GM18511 (cell line): ENCODE measurements at regions not wholly inside any gene's neighbourhood (a gene's known extent, or its start where the extent isn't known, plus 50 kb on each side); places are given as distances from the start of the nearest gene placed in this dataset.
"Not testable (repeated sequence)": the region's sequence is repeated elsewhere in the genome, so short reads cannot be mapped to it uniquely, and the experiment has no call there.

Experiments used
- ATAC-seq: cut with Tn5 transposase; IDR thresholded peaks from one replicate; pipeline ENCODE4 v1.9.1; 2021; ENCODE audit warnings: mild to moderate bottlenecking, moderate library complexity; ENCODE audit not compliant: unreplicated experiment

DNA sequence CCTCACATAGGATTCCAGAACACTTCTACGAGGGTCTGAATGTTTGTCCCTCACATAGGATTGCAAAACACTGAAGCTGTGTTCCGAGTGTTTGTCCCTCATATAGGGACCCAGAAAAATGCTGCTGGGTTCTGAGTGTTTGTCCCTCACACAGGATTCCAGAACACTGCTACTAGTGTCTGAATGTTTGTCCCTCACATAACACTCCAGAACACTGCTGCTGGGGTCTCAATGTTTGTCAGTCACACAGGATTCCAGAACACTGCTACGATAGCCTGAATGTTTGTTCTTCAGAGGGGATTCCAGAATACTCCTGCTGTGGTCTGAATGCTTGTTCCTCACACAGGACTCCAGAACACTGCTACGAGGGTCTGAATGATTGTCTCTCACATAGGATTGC, 218.7 kb downstream of the FOXD4L6 start:
- no peak for ATAC-seq

DNA sequence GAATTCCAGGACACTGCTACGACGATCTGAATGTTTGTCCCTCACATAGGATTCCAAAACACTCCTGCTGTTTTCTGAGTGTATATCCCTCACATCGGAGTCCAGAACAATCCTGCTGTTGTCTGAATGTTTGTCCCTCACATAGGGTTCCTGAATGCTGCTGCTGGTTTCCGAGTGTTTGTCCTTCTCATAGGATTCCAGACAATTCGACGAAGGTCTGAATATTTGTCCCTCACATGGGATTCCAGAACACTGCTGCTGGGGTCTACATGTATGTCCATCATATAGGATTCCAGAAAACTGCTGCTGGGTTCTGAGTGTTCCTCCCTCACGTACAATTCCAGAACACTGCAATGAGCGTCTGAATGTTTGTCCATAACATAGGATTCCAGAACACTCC, 219.4 kb downstream of the FOXD4L6 start:
- not testable (repeated sequence) for ATAC-seq

DNA sequence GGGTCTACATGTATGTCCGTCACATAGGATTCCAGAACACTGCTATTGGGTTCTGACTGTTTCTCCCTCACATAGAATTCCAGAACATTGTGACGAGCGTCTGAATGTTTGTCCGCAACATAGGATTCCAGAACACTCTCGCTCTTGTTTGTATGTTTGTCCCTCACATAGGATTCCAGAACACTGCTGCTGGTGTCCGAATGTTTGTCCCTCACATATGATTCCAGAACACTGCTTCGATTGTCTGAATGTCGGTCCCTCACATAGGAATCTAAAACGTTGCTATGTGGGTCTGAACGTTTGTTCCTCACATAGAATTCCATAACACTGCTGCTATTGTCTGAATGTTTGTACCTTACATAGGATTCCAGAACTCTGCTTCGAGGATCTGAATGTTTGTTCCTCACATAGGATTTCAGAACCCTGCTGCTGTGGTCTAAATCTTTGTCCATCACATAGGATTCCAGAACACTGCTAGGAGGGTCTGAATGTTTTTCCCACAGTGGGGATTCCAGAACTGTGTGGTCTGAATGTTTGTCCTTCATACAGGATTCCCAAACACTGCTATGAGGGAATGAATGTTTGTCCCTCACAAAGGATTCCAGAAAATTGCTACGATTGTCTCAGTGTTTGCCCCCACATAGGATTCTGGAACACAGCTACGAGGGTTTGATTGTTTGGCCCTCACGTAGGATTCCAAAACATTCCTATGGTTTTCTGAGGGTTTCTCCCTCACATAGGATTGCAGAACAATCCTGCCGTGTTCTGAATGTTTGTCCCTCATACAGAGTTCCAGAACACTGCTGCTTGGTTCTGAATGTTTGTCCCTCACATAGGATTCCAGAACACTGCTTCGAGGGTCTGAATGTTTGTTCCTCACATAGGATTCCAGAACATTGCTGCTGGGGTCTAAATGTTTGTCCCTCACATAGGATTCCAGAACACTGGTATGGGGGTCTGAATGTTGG, 220.5 kb downstream of the FOXD4L6 start:
- ATAC-seq, result no peak

DNA sequence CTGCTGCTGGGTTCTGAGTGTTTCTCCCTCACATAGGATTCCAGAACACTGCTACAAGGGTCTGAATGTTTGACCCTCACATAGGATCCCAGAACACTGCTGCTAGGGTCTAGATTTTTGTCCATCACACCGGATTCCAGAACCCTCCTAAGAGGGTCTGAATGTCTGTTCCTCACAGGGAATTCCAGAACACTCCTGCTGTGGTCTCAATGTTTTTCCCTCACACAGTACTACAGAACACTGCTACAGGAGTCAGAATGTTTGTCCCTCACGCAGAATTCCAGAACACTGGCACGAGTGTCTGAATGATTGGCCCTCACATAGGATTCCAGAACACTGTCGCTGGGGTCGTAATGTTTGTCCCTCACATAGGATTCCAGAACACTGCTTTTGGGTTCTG, 221.6 kb downstream of the FOXD4L6 start:
- not testable (repeated sequence) for ATAC-seq

DNA sequence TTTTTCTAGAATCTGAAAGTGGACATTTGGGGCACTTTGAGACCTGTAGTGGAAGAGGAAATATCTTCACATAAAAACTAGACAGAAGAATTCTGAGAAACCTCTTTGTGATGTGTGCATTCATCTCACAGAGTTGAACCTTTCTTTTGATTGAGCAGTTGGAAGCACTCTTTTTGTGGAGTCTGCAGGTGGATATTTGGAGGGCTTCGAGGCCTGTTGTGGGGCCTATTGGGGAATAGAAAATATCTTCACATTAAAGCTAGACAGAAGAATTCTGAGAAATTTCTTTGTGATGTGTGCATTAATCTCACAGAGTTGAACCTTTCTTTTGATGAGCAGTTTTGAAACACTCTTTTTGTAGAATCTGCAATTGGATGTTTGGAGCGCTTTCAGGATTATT, 236.2 kb downstream of the FOXD4L6 start:
- ATAC-seq, result not testable (repeated sequence)

DNA sequence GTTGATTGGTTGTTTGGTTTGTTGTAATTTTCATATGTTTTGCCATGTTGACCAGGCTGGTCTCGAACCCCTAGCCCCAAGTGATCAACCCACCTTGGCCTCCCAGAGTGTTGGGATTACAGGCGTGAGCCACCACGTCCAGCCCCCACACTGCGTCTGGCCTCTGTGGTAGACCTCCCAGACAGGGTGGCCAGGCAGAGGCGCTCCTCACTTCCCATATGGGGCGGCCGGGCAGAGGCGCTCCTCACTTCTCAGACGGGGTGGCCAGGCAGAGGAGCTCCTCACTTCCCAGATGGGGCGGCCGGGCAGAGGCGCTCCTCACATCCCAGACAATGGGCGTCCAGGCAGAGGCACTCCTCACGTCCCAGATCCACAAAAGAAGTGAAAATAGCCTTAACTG, 242.6 kb downstream of the FOXD4L6 start:
- ATAC-seq, result not testable (repeated sequence)

DNA sequence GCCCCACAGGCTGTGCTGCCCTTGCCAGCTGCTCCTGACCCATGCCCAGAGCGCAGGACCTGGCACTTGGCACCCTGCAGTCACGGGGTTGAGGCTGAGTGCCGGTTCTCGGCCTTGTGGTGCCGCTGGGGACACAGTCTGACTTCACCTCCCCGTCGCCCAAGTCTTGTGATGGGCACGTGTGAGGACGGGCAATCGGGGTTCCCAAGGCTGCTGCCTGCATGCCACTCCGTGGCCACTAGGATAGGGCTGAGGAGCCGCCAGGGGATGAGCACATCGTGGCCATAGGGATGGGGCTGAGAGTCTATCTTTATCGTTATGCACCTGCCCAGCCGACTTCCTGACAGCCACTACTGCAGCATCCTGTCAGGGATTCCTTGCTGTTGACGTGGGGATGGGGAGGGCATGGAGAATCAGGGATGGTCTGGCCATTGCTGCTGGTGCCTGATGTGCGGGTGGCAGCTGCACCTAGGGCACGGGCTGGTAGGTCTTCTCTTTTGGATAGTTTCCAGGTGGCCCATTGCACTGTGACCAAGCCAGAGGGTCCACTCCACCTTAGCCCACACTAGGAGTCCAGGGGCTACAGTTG, 243.5 kb downstream of the FOXD4L6 start:
- ATAC-seq, result not testable (repeated sequence)

DNA sequence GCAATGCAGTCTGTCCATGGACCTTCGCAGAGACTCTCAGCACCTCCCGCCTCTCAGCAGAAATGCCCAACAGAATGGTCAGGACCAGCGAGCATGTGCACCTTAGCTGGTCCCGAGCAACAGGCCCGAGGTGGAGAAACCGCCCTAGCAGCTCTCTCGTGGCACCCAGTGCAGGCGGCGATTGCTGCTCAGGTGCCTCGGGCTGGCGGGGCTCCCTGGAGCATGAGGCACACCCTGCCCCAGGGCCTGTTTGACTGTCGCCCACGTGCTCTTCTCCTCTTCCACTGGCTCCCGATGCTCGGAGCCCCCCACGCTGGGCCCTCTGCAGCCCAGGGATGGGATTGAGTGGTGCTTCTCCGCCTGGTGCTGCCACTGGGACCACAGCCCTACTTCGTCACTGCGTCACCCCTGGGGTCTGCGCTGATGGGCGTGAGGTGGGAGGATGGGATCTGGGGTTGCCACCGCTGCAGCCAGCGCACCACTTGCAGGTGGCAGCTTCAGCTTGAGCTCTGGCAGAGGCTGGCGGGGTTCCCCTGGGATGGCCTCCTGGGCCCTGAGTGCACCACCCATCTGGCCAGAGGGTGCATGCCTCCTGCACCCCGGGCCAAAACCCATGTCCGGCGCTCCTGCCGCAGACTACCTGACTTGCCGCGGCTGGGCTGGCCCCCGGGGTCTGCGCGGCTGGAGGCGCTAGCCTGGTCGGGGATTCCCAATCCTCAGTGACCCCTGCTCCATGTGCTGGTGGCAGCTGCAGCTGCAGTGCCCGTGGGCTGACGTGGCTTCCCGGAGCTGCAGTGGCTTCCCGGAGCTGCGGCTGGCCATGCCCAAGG, 244.2 kb downstream of the FOXD4L6 start:
- ATAC-seq, result no peak

DNA sequence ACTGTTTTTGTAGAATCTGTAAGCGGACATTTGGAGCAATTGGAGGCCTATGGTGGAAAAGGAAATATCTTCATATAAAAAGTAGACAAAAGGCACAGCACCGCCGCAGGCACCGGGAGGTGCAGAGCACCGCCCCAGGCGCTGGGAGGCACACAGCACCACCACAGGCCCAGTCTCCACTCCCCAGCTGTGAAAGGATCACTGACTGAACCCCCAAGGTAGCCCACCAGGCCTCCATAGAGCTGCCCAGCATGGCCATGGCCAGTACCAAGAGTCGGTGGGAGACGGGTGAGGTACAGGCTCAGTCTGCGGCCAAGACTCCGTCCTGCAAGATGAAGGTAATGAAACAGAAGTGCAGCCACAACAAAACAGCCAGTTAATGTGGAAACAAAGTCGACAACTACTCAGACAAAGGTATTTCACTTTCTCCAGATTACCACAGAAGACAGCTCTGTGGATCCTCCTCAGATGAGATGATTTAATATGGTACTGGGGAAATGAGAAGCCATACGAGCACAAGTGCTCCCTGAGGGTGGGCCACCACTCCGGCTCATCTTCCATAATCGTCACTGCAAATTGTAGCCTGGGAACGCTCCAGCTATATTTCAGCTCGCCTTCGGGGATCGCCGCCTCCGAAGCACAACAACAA, 244.9 kb downstream of the FOXD4L6 start:
- not testable (repeated sequence) for ATAC-seq

DNA sequence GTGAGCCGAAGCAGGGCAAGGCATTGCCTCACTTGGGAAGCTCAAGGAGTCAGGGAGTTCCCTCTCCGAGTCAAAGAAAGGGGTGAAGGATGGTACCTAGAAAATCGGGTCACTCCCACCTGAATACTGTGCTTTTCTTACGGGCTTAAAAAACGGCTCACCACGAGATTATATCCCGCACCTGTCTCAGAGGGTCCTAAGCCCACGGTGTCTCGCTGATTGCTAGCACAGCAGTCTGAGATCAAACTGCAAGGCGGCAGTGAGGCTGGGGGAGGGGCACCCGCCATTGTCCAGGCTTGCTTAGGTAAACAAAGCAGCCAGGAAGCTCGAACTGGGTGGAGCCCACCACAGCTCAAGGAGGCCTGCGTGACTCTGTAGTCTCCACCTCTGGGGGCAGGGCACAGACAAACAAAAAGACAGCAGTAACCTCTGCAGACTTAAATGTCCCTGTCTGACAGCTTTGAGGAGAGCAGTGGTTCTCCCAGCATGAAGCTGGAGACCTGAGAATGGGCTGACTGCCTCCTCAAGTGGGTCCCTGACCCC, 254.7 kb downstream of the FOXD4L6 start:
- ATAC-seq, result not testable (repeated sequence)

DNA sequence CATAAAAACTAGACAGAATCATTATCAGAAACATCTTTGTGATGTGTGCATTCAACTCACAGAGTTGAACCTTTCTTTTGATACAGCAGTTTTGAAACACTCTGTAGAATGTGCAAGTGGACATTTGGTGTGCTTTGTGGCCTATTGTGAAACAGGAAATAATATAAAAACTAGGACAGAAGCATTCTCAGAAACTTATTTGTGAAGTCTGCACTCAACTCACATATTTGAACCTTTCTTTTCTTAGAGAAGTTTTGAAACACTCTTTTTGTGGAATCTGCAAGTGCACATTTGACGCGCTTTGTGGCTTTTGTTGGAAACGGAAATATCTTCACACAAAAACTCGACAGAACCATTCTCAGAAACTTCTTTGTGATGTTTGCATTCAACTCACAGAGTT, 260.0 kb downstream of the FOXD4L6 start:
- not testable (repeated sequence) for ATAC-seq
